ENCODE measurements at regions not wholly inside any gene's neighbourhood (a gene's known extent, or its start where the extent isn't known, plus 50 kb on each side); places are given as distances from the start of the nearest gene placed in this dataset.

GRCh38 chr2:121131375-121131774 is 153.6 kb downstream of the TFCP2L1 start:
- ChIA-PET POLR2A (no interaction called here), CTCF (interaction anchor here (1.2 kb wide), 1 partner anchor 225 kb away, joined by 6 read pairs; no protein-coding TSS in a partner anchor)
- Histone ChIP-seq H3K9me3 (no peaks in the 10 kb centered on the region), H3K36me3 (ENCODE audit: control insufficient read depth, insufficient read depth, low read length) (no peaks in the 10 kb centered on the region), H3K27me3 (replicated peaks; ENCODE audit: control insufficient read depth, insufficient read depth, low read length) (no peaks in the 10 kb centered on the region), H3K4me3 (ENCODE audit: low read depth, low read length) (no peak overlapping the region), H3K4me1 (peaks cover 5% of the 10 kb centered on the region; the same call in 1 of the 2 replicates)
- TF ChIP-seq CTCF (IDR thresholded peaks at IDR 0.05; ENCODE audit: insufficient read depth in 1 of 2, low read depth in 1 of 2, low read length in 1 of 2, severe bottlenecking in 1 of 2, unreplicated experiment in 1 of 2), result no peak
- Mint-ChIP-seq H3K27ac (ENCODE audit: unreplicated experiment) (no peak overlapping the region), H3K4me3 (ENCODE audit: unreplicated experiment) (no peak overlapping the region), H3K9me3 (ENCODE audit: unreplicated experiment) (no peaks in the 10 kb centered on the region), H3K4me1 (ENCODE audit: low read depth, unreplicated experiment) (peaks cover 8% of the 10 kb centered on the region), H3K27me3 (ENCODE audit: insufficient read depth, unreplicated experiment) (no peaks in the 10 kb centered on the region), H3K36me3 (ENCODE audit: insufficient read depth, unreplicated experiment) (peaks cover 4% of the 10 kb centered on the region)
- no TSS peak for BruUV-seq (replicated peaks)
- intact Hi-C loops (cut with micrococcal nuclease; ENCODE audit: unreplicated experiment), result no loop called here
- DNase-seq, result no peak

- Histone ChIP-seq H3K4me3 (ENCODE audit: low read depth, low read length) (no peak overlapping the region), H3K4me1 (peaks cover 5% of the 10 kb centered on the region; the same call in 1 of the 2 replicates), H3K9me3 (no peaks in the 10 kb centered on the region), H3K27me3 (replicated peaks; ENCODE audit: control insufficient read depth, insufficient read depth, low read length) (no peaks in the 10 kb centered on the region), H3K36me3 (ENCODE audit: control insufficient read depth, insufficient read depth, low read length) (no peaks in the 10 kb centered on the region)
- POLR2A ChIA-PET, result no interaction called here
- TF ChIP-seq CTCF (IDR thresholded peaks at IDR 0.05; ENCODE audit: insufficient read depth in 1 of 2, low read depth in 1 of 2, low read length in 1 of 2, severe bottlenecking in 1 of 2, unreplicated experiment in 1 of 2), result no peak
- Mint-ChIP-seq H3K9me3 (ENCODE audit: unreplicated experiment) (no peaks in the 10 kb centered on the region), H3K36me3 (ENCODE audit: insufficient read depth, unreplicated experiment) (peaks cover 4% of the 10 kb centered on the region), H3K27me3 (ENCODE audit: insufficient read depth, unreplicated experiment) (no peaks in the 10 kb centered on the region), H3K27ac (ENCODE audit: unreplicated experiment) (no peak overlapping the region), H3K4me3 (ENCODE audit: unreplicated experiment) (no peak overlapping the region), H3K4me1 (ENCODE audit: low read depth, unreplicated experiment) (peaks cover 8% of the 10 kb centered on the region)
- intact Hi-C loops (cut with micrococcal nuclease; ENCODE audit: unreplicated experiment), result no loop called here
- CTCF ChIA-PET, result interaction anchor here (0.7 to 1.2 kb wide), 2 partner anchors 38 to 224 kb away, joined by 3 to 6 read pairs; no protein-coding TSS in a partner anchor
- no TSS peak for BruUV-seq (replicated peaks)
- DNase-seq, result no peak
Measured at GRCh38 chr2:121132054-121132761, 152.8 kb downstream of the TFCP2L1 start.

- Histone ChIP-seq H3K27me3 (replicated peaks; ENCODE audit: control insufficient read depth, insufficient read depth, low read length) (no peaks in the 10 kb centered on the region), H3K9me3 (no peaks in the 10 kb centered on the region), H3K36me3 (ENCODE audit: control insufficient read depth, insufficient read depth, low read length) (no peaks in the 10 kb centered on the region), H3K4me1 (peaks cover 5% of the 10 kb centered on the region; the same call in 1 of the 2 replicates), H3K4me3 (ENCODE audit: low read depth, low read length) (no peak overlapping the region)
- peaks cover 8% of the 10 kb centered on the region for H3K4me1 Mint-ChIP-seq (ENCODE audit: low read depth, unreplicated experiment)
- DNase-seq, result no peak
- ChIA-PET POLR2A (no interaction called here), CTCF (interaction anchor here (0.6 to 0.7 kb wide), 2 partner anchors 38 to 109 kb away, joined by 3 to 5 read pairs; no protein-coding TSS in a partner anchor)
- no TSS peak for BruUV-seq (replicated peaks)
- H3K27ac Mint-ChIP-seq (ENCODE audit: unreplicated experiment), result no peak overlapping the region
- H3K4me3 Mint-ChIP-seq (ENCODE audit: unreplicated experiment), result no peak overlapping the region
- H3K36me3 Mint-ChIP-seq (ENCODE audit: insufficient read depth, unreplicated experiment), result peaks cover 4% of the 10 kb centered on the region
- no peaks in the 10 kb centered on the region for H3K9me3 Mint-ChIP-seq (ENCODE audit: unreplicated experiment)
- no peaks in the 10 kb centered on the region for H3K27me3 Mint-ChIP-seq (ENCODE audit: insufficient read depth, unreplicated experiment)
- no peak for TF ChIP-seq CTCF (IDR thresholded peaks at IDR 0.05; ENCODE audit: insufficient read depth in 1 of 2, low read depth in 1 of 2, low read length in 1 of 2, severe bottlenecking in 1 of 2, unreplicated experiment in 1 of 2)
- intact Hi-C loops (cut with micrococcal nuclease; ENCODE audit: unreplicated experiment), result no loop called here
Measured at GRCh38 chr2:121132762-121133107, 152.3 kb downstream of the TFCP2L1 start.

Measured in Caco-2 (cell line).